GM19372 (cell line): ENCODE measurements at regions not wholly inside any gene's neighbourhood (a gene's known extent, or its start where the extent isn't known, plus 50 kb on each side); places are given as distances from the start of the nearest gene placed in this dataset.
"Not testable (repeated sequence)": the region's sequence is repeated elsewhere in the genome, so short reads cannot be mapped to it uniquely, and the experiment has no call there.

Experiments used
- ATAC-seq: cut with Tn5 transposase; IDR thresholded peaks from one replicate; pipeline ENCODE4 v1.9.1; 2021; ENCODE audit warnings: mild to moderate bottlenecking, low read depth, moderate library complexity; ENCODE audit not compliant: unreplicated experiment

DNA sequence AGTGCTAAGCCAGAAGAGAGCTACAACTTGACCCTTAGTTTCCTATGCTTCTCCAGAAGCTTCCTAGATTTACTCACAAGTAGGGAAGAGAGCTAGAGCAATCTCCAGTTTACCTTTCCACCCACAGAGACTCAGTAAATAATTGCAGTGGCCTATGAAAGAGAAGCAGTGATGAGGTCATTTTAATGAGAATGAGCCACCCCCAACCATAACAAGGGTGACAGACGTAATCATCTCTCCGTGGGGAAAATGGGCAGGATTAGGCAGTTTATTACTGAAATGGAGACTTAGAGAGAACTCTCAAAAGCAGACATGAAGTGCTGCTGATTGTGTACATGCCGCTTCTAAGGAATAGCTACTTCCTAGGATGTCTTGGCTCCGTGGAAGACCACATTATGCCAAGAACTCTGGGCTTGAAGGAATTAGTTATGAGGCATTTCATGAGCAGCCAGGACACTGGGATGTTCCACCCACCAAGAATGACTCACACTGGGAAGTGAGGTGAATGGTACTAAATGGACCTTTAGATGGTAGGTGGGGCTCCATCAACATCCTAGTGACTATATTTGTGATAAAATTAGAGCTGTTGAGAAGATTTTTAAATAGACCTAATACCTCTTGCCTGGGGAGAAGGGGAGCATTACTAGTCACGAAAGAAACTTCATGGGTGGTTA is 160.9 kb downstream of the EDEM1 start:
- no peak for ATAC-seq

DNA sequence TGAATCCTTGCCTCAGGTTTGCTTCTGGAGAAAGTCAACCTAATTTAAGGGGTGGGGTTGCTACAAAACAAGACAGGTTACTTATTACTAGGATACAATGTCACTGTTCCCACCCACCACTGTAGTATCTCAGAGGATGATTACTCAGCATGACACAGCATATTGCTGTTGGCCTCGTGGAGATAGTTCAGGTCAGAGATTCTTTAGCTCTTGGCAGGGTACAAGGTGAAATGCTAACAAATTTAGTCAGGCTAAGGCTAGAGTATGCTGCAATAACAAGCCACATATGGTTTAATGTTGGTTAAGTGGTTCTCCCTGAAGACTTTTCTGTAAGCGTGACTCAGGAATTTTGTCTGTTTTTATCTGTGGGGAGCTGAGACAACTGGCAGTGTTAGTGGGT is 161.8 kb downstream of the EDEM1 start:
- no peak for ATAC-seq

DNA sequence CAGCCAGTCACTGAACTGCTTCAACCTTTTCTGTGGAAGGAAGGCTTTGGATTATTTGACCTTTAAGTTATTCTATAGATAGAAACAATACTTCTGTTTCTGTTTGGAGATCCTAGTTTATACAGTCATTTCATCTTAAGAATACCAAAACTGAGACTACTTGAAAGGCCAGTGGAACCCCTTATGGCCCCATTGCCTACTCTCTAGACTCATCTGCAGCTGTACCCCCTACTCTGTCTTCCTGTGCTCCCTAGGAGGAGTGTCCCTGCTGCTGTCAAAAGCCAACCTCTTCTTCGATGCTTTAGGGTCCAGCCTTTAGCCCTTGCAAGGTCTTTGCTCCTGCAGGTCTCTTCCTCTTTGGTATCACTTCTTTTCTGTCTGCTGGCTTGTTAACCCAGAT is 169.6 kb downstream of the EDEM1 start:
- ATAC-seq: no peak

DNA sequence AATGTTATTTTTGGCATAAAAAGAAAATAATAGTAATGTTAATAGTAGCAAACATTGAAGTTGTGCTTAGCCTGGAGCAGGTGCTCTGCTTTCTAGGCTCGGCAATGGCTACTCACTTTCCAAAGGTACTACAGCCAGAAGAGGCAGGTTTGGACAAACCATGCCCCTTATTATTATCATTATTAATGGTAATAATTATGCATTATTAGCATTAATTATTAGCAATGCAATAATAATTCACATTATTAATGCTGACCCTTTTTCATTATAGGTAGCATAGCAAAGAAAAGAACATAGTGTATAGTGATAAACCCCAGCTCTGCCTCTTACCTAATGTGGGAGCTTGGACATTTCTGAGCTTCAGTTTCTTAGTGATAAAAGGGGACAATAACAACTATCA is 171.4 kb downstream of the EDEM1 start:
- no peak for ATAC-seq

DNA sequence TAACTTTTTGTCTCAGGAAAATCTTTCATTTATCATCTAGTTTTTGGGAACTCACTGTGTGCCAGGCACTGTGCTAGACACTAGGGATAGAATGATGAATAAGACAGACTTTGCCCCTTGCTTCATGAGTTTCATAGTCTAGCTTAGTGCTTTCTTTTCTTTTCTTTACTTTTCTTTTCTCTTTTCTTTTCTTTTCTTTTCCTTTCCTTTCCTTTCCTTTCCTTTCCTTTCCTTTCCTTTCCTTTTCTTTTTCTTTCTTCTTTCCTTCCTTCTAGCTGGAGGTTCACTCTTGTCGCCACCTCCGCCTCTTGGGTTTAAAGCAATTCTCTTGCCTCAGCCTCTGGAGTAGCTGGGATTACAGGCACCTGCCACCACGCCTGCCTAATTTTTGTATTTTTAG is 172.9 kb downstream of the EDEM1 start:
- ATAC-seq: no peak

DNA sequence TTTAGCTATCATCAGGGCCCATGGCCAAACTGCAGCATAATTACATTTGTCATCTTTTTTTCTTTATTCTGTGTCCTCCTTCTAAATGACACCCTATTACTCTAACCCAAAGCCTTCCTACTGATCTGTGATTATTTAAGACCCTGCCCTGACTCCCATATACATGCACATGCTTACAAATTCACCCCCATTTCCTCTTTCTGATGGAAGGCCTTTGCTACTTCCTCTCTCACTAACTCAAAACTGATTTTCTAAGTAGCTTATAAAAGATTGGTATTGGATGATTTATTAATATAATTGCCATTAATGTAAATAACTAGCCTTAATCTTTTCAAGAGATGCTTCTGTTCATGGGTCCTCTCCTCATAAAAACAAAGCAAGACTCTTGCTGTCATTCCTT is 179.2 kb downstream of the EDEM1 start:
- no peak for ATAC-seq

DNA sequence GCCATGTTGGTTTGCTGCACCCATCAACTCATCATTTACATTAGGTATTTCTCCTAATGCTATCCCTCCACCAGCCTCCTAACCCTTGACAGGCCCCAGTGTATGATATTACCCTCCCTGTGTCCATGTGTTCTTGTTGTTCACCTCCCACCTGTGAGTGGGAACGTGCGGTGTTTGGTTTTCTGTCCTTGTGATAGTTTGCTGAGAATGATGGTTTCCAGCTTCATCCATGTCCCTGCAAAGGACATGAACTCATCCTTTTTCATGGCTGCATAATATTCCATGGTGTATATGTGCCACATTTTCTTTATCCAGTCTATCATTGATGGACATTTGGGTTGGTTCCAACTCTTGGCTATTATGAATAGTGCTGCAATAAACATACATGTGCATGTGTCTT is 184.0 kb downstream of the EDEM1 start:
- ATAC-seq: not testable (repeated sequence)

DNA sequence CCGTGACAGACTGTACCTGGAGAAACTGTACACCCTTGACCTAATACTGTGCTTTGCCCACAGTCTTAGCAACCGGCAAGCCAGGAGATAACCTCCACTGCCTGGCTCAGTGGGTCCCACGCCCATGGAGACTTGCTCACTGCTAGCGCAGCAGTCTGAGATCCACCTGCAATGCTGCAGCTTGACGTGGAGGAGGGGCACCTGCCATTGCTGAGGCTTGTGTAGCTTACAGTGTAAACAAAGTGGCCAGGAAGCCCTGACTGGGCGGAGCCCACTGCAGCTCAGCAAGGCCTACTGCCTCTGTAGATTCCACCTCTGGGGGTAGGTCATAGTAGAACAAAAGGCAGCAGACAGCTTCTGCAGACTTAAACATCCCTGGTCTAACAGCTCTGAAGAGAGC is 189.3 kb downstream of the EDEM1 start:
- ATAC-seq: no peak

DNA sequence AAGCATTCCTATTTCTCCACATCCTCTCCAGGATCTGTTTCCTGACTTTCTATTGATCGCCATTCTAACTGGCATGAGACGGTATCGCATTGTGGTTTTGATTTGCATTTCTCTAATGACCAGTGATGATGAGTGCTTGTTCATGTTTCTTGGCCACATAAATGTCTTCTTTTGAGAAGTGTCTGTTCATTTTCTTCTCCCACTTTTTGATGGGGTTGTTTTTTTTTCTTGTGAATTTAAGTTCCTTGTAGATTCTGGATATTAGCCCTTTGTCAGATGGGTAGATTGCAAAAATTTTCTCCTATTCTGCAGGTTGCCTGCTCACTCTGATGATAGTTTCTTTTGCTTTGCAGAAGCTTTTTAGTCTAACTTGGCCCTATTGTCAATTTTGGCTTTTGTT is 191.8 kb downstream of the EDEM1 start:
- not testable (repeated sequence) for ATAC-seq

DNA sequence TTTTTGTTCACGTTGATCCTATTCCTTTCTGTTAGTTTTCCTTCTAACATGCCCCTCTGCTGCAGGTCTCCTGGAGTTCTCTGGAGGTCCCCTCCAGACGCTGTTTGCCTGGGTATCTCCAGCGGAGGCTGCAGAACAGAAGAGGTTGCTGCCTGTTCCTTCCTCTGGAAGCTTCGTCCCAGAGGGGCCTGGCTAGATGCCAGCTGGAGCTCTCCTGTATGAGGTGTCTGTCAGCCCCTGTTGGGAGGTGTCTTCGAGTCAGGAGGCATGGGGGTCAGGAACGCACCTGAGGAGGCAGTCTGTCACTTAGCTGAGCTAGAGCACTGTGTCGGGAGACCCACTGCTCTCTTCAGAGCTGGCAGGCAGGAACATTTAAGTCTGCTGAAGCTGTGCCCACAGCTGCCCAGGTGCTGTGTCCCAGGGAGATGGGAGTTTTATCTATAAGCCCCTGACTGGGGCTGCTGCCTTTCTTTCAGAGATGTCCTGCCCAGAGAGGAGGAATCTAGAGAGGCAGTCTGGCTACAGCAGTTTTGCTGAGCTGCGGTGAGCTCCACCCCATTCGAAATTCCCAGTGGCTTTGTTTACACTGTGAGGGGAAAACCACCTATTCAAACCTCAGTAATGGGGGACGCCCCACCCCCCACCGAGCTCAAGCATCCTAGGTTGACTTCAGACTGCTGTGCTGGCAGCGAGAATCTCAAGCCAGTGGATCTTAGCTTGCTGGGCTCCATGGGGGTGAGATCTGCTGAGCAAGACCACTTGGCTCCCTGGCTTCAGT is 196.2 kb downstream of the EDEM1 start:
- not testable (repeated sequence) for ATAC-seq

DNA sequence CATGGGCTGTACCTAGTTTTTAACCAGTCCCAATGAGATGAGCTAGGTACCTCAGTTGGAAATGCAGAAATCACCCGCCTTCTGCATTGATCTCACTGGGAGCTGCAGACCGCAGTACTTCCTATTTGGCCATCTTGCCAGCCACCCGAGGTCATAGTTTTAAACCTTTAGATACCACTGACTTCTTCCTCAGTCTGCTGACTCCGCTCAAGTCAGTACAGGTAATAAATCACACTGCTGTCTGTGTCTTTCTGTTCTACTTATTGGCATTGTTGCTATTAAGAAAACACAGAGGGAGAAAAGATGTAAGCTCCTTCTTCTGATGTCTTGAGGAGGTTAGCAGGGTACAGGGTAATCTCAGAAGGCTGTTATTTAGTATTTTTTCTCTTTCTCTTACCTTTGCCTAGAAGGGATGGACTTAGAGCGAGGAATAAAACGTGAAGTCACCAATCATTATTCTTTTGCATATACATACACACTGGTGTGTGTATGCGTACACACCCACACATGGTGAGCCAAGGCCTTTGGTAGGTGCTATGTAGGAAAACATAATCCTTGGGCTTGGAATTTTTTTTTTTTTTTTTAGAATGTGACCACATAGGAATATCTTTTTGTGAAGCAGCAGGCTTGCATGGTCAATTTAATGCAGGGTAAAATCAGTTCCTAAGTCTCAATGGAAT is 197.2 kb downstream of the EDEM1 start:
- ATAC-seq: no peak

DNA sequence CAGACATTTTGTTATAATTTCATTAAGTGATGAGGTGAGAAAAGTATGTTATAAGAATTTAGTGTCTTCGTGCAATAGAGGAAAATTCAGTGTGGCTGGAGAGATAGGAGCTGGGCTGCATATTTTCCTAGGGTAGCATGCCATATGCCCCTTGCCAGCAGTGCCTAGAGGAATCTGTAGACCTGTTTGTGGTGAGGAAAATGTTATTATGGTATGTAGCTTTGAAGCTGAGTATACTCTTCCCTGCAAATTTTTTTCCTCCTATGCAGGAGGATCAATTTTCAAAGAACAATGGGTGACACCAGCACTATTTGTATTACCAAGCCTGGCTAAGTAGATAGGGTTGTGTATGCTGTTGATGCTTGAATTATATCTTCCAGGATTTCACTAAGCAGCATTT is 200.6 kb downstream of the EDEM1 start:
- ATAC-seq: no peak

DNA sequence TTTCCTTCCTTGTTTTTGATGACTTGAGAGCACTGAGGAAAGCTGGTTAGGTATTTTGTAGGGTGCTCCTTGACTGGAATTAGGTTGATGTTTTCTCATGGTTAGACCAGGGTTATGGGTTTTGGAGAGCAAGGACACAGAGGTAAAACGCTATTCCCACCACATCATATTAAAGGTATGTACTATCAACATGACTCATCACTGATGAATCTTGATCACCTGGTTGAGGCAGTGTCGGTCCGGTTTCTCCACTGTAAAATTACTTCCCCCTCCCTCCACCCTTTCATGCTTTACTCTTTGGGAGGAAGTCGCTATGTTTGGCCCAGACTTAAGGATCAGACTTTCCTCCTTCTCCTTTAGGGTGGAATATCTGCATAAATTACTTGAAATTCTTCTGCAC is 201.6 kb downstream of the EDEM1 start:
- no peak for ATAC-seq

DNA sequence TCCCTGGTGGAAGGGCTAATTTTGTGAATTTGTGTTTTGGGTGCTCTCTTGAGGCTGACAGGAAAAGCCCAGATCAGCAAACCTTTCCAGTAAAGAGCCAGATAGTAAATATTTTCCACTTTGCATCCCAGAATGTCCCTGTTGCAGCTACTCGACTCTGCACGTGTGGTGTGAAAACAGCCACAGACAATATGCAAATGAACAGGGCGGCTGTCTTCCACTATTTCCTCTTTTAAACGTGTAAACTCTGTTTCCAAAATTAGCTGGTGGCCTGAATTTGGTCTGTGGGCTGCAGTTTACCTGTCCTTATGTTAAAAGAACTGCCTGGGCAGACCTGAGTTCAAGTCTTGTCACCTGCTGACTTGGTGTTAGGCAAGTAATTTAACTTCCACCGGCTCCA is 202.7 kb downstream of the EDEM1 start:
- ATAC-seq: no peak

DNA sequence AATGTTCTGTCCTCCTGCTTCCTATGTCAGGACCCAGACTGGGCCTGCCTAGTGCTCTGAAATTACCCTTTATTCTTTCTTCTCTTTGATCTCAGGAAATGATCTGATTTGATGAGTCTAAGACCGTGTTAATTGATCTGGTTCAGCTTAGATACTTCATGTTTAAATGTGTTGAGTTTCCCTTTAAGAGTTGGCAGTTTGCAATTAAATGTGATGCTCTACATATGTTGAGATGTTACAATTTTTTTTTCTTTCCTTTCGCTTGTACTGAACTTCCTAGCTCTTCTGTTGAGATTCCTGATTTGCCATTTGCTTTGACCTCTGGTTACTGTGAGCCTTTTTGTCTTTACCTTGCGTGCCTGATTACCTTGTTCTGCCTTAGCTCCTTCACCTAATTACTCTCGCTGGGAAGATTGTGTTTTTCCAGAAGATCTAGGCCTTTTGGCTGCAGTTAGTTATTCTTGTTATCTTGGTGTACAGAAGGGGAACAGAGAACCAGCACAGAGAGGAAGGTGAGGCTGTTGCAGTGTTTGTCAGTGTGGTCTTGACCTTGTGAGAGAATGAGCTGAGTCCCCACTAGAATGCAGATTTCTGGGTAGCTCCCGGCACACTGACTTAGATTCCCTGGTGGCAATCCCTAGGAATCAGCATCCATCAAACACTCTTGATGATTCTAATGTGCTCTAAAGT is 203.6 kb downstream of the EDEM1 start:
- ATAC-seq: no peak

DNA sequence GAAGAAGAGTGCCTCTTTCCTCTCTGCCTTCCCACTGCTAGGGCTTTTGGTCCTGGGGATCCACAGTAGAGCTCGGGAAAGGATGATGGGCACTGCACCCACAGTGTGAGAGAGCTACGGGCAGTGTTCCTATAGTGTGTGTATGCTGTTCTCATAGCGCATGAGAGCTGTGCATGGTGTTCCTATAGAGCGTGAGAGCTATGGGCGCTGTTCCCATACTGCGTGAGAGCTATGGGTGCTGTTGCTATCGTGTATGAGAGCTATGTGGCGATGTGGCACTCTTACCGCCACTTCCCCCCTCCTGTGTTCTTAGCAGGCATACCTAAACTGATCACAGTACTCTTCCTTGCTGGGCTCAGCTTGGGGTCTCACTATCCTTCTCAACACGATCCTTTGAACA is 213.5 kb downstream of the EDEM1 start:
- no peak for ATAC-seq

DNA sequence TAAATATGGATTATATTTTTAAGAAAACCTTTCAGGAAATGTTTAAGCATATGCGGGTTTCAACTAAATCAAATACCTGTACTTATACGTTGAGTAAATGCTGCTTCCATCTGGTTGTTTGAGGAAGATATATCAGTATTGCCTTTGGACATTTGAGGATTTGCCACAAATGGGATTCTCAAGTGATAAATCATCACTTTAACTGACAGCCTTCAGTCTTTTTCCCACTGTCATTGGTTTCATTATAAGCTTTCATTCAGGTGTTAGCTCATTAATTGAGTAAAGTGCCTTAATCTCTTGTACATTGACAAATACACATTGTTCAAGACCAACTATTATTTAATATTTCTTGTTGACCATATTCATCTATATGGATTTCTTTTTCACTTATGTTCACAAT is 217.2 kb downstream of the EDEM1 start:
- no peak for ATAC-seq

DNA sequence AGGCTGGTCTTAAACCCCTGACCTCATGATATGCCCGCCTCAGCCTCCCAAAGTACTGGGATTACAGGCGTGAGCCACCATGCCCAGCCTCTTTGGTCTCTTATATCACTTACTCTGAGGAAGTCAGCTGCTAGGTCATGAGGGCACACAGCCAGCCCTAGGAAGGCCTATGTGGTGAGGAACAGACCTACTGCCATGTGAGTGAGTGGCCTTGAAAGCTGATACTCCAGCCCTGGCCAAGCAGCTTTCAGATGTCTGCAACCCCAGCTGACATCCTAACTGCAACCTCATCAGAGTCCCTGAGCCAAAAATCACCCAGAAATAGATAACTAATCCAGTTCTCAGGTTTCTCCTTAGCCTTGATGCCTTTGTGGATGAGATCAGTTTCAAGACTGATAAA is 224.3 kb downstream of the EDEM1 start:
- no peak for ATAC-seq

DNA sequence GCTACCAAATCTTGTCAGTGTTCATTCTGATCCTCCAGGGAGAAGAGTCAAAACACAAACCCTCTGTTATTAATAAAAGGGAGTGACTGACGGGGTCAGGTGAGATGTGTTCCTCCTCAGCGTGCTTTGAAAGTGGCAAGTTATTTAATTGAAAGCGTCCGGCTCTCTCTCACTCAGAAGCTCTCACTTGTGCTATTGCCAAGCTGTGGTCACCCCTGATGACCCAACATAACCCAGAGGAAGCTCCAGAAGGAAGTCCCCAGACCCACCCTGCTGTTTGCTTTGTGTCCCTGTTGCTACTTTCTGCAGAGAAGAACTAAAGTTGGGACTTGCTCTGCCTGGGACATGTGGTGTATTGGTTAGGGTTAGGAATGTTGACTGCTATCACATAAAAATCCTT is 235.6 kb downstream of the EDEM1 start:
- no peak for ATAC-seq

DNA sequence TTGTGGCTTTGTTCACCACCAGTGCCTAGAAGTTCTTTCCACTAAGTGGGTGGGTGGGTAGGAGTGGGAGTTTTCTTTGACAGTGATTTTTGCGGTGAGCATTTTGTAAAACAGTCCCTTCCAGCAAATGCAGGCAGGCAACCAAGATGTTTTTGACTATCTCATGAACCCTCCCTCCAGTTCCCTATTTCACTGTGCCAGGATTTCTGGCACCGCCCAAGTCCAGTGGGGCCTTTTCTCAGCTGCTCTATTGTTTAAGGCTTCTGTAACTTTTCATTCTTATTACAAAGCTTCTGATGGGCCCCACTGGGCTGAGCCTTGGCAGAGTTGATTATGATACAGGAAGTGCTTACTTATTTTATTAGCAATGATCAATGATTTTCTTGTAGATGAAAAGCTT is 236.0 kb downstream of the EDEM1 start:
- no peak for ATAC-seq

DNA sequence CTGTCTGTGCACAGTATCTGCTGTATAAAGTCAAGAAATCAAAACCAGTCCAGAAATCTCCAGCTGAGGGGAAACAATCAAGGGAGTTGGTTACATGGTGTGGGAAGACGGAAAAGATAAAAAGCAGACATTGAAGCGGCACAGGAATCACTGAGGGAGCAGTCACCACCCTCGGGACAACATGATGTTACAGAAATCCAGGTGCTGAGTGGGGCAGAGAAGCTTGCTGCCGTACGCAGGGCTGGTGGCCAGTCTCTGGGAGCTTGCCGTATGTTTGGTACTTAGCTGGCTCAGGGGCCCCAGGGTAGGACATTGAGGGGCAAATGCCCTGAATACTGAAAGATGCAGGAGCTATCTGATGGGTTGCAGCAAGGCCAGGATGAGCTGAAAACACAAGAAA is 237.9 kb downstream of the EDEM1 start:
- no peak for ATAC-seq
